A549 (cell line): ENCODE measurements at regions not wholly inside any gene's neighbourhood (a gene's known extent, or its start where the extent isn't known, plus 50 kb on each side); places are given as distances from the start of the nearest gene placed in this dataset.

Experiments used
- ATAC-seq, 2 experiments: fragments of 200-7000 bp in 1 of 2; fragments of >200 bp in 1 of 2; cut with Nextera tagmentation in 1 of 2; cut with Tn5 transposase in 1 of 2; 3 replicates each; pipeline versions ENCODE4 v1.8.0 to v1.9.1; 2018 to 2020; ENCODE audit warnings: mild to moderate bottlenecking in 1 of 2, moderate library complexity in 1 of 2
- CTCF ChIA-PET: fragments of 300-600 bp; sonication (Branson Sonifier 250); formaldehyde crosslinking; extraction: SDS; loops from one replicate; lab custom pipeline; 2021; ENCODE audit warnings: antibody characterized with exemption, inconsistent platforms; lab: Yijun Ruan, JAX
- POLR2A ChIA-PET: fragments of 350-600 bp; formaldehyde crosslinking; extraction: SDS; loops from one replicate; lab custom pipeline; 2021; ENCODE audit warnings: antibody characterized with exemption, inconsistent platforms; lab: Yijun Ruan, JAX
- DNase-seq, 2 experiments: peaks; one replicate each; pipeline versions ENCODE4 v3.0.0 to v3.0.0-alpha.2; 2011 to 2016; ENCODE audit warnings: low read depth in 1 of 2, low spot score in 1 of 2
- FAIRE-seq: peaks from 2 replicates; lab custom pipeline; 2011; peaks lifted over from hg19 to GRCh38; lab: Jason Lieb, UNC
- H3K27ac ChIP-seq, 2 experiments: fragments of >200 bp; sonication (Bioruptor Twin); formaldehyde crosslinking; 3 replicates each; pipeline ENCODE4 v1.5.1; 2016 to 2017
- H3K4me1 ChIP-seq: fragments of >200 bp; sonication (Bioruptor Twin); formaldehyde crosslinking; 3 replicates; pipeline ENCODE4 v1.6.1; 2016
- H3K4me2 ChIP-seq: fragments of >200 bp; sonication (Bioruptor Twin); formaldehyde crosslinking; 3 replicates; pipeline ENCODE4 v1.6.1; 2016
- H3K4me3 ChIP-seq: fragments of >200 bp; sonication (Bioruptor Twin); formaldehyde crosslinking; 3 replicates; pipeline ENCODE4 v1.5.1; 2016
- H3K9me3 ChIP-seq: fragments of >200 bp; sonication (Bioruptor Twin); formaldehyde crosslinking; 3 replicates; pipeline ENCODE4 v1.6.1; 2016
- CEBPB ChIP-seq, 2 experiments: fragments of >200 bp in 1 of 2; sonication (Bioruptor Twin) in 1 of 2; formaldehyde crosslinking in 1 of 2; IDR thresholded peaks; 2 replicates each; pipeline ENCODE4 v1.6.1; 2012 to 2016
- CHD2 ChIP-seq: fragments of 150-350 bp; IDR thresholded peaks from 2 replicates; pipeline ENCODE4 v1.6.1; 2014; ENCODE audit warnings: low read length; ENCODE audit not compliant: partially characterized antibody
- ELK1 ChIP-seq: fragments of 150-350 bp; IDR thresholded peaks from 2 replicates; pipeline ENCODE4 v1.6.1; 2014; ENCODE audit warnings: low read depth, mild to moderate bottlenecking, low read length
- ESRRA ChIP-seq: fragments of 150-350 bp; IDR thresholded peaks from 2 replicates; pipeline ENCODE4 v1.6.1; 2014; ENCODE audit warnings: mild to moderate bottlenecking, low read length, borderline replicate concordance
- FOXS1 ChIP-seq: fragments of 250-450 bp; sonication (Bioruptor Pico); IDR thresholded peaks from 2 replicates; pipeline ENCODE4 v1.5.0; 2020; ENCODE audit warnings: mild to moderate bottlenecking, moderate library complexity
- HES2 ChIP-seq: fragments of >200 bp; sonication (Bioruptor Twin); formaldehyde crosslinking; IDR thresholded peaks from 2 replicates; pipeline ENCODE4 v1.6.1; 2016
- HEYL ChIP-seq: fragments of 250-450 bp; sonication (Bioruptor Pico); IDR thresholded peaks from 2 replicates; pipeline ENCODE4 v1.8.0; 2021; ENCODE audit warnings: mild to moderate bottlenecking, moderate library complexity
- HMGXB4 ChIP-seq: fragments of 250-450 bp; sonication (Bioruptor Pico); IDR thresholded peaks from 2 replicates; pipeline ENCODE4 v1.5.0; 2021; ENCODE audit warnings: mild to moderate bottlenecking, moderate library complexity, borderline replicate concordance
- HOXA7 ChIP-seq: fragments of 250-450 bp; sonication (Bioruptor Pico); IDR thresholded peaks from 2 replicates; pipeline ENCODE4 v1.5.0; 2020; ENCODE audit warnings: mild to moderate bottlenecking, moderate library complexity
- HOXB5 ChIP-seq: fragments of 250-450 bp; sonication (Bioruptor Pico); IDR thresholded peaks from 2 replicates; pipeline ENCODE4 v1.5.0; 2020; ENCODE audit warnings: mild to moderate bottlenecking, moderate library complexity
- JUN ChIP-seq, 2 experiments: fragments of >200 bp; sonication (Bioruptor Twin); formaldehyde crosslinking; IDR thresholded peaks; 2 replicates in 1 of 2; 3 replicates in 1 of 2; pipeline ENCODE4 v1.6.1; 2016 to 2017
- MYC ChIP-seq: IDR thresholded peaks from 2 replicates; pipeline ENCODE4 v1.6.1; 2012; ENCODE audit warnings: mild to moderate bottlenecking, inconsistent platforms, low read length, improper control_type of control experiment, borderline replicate concordance
- NFE2L2 ChIP-seq: fragments of 150-350 bp; conservative IDR thresholded peaks from 2 replicates; pipeline ENCODE4 v1.6.1; 2014; ENCODE audit warnings: low read length
- NPAS2 ChIP-seq: fragments of 250-450 bp; sonication (Bioruptor Pico); IDR thresholded peaks from 2 replicates; pipeline ENCODE4 v1.8.0; 2022; ENCODE audit warnings: mild to moderate bottlenecking, moderate library complexity, borderline replicate concordance
- NR3C1 ChIP-seq: fragments of >200 bp; sonication (Bioruptor Twin); formaldehyde crosslinking; IDR thresholded peaks from 3 replicates; pipeline ENCODE4 v1.6.1; 2017
- PHF8 ChIP-seq: fragments of 200-600 bp; sonication (generic); IDR thresholded peaks from 2 replicates; pipeline ENCODE4 v1.6.1; 2016; ENCODE audit warnings: low read depth, mild to moderate bottlenecking, antibody characterized with exemption, moderate library complexity, borderline replicate concordance
- POLR2AphosphoS2 ChIP-seq: conservative IDR thresholded peaks from 2 replicates; pipeline ENCODE4 v1.6.1; 2012; ENCODE audit warnings: low read length, improper control_type of control experiment, inconsistent platforms
- RARB ChIP-seq: fragments of 250-450 bp; sonication (Bioruptor Pico); IDR thresholded peaks from 2 replicates; pipeline ENCODE4 v1.8.0; 2021; ENCODE audit warnings: mild to moderate bottlenecking, moderate library complexity
- RNF2 ChIP-seq: fragments of 200-600 bp; sonication (generic); IDR thresholded peaks from 2 replicates; pipeline ENCODE4 v1.6.1; 2016; ENCODE audit warnings: low read depth, mild to moderate bottlenecking, antibody characterized with exemption, moderate library complexity, borderline replicate concordance
- ZSCAN20 ChIP-seq: fragments of 250-450 bp; sonication (Bioruptor Pico); IDR thresholded peaks from 2 replicates; pipeline ENCODE4 v1.8.0; 2022; ENCODE audit warnings: mild to moderate bottlenecking, moderate library complexity
- WGBS: methylation state at CpG from one replicate; pipeline ENCODE4 v1.1.6; 2017; ENCODE audit errors: missing lambda C conversion rate; 5-methylcytosine and 5-hydroxymethylcytosine counted together
- TF ChIP-seq, protein P1 (sequence below): IDR thresholded peaks from 2 replicates; pipeline ENCODE4 v1.6.1; 2012

GRCh38 chr2:220892018-220892634 is 680.0 kb downstream of the EPHA4 start:
- POLR2A ChIA-PET = no interaction called here
- WGBS = 18% methylated on average over 5 of the region's 5 CpGs
- ATAC-seq (no peak), DNase-seq (no peak), FAIRE-seq (no peak)
- CTCF ChIA-PET = no interaction called here
- no peaks in the 10 kb centered on the region for H3K4me1 ChIP-seq
- 0 out of 3 replicates have a peak, but pooled peaks cover 3% of the 10 kb centered on the region for H3K9me3 ChIP-seq
- no peak overlapping the region for H3K4me3 ChIP-seq
- no peak overlapping the region for H3K4me2 ChIP-seq
- no peak for TF ChIP-seq ELK1
- no peak for TF ChIP-seq HOXA7 (CRISPR knock-in tag)
- no peak for TF ChIP-seq ESRRA
- no peak for TF ChIP-seq FOXS1 (CRISPR knock-in tag)
- TF ChIP-seq HEYL (CRISPR knock-in tag) = no peak
- TF ChIP-seq NR3C1 = no peak
- TF ChIP-seq RNF2 = no peak
- no peak for TF ChIP-seq NPAS2 (CRISPR knock-in tag)
- no peak for TF ChIP-seq HOXB5 (CRISPR knock-in tag)
- TF ChIP-seq RARB (CRISPR knock-in tag) = no peak
- no peak for TF ChIP-seq CHD2
- no peak overlapping the region for H3K27ac ChIP-seq

GRCh38 chr2:220893411-220893810 is 678.7 kb downstream of the EPHA4 start:
- no peak for DNase-seq
- H3K9me3 ChIP-seq = 0 out of 3 replicates have a peak, but pooled peaks cover 3% of the 10 kb centered on the region
- WGBS = 52% methylated on average over 2 of the region's 2 CpGs
- POLR2A ChIA-PET = no interaction called here
- TF ChIP-seq ZSCAN20 (CRISPR knock-in tag) (no peak), PHF8 (no peak), MYC (no peak)
- TF ChIP-seq, protein P1, sequence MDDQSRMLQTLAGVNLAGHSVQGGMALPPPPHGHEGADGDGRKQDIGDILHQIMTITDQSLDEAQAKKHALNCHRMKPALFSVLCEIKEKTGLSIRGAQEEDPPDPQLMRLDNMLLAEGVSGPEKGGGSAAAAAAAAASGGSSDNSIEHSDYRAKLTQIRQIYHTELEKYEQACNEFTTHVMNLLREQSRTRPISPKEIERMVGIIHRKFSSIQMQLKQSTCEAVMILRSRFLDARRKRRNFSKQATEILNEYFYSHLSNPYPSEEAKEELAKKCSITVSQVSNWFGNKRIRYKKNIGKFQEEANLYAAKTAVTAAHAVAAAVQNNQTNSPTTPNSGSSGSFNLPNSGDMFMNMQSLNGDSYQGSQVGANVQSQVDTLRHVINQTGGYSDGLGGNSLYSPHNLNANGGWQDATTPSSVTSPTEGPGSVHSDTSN = no peak
- TF ChIP-seq, all 56 proteins: peak for 0
- H3K4me1 ChIP-seq = no peaks in the 10 kb centered on the region
- no peak overlapping the region for H3K4me2 ChIP-seq
- CTCF ChIA-PET = no interaction called here
- no peak overlapping the region for H3K4me3 ChIP-seq
- FAIRE-seq = no peak
- no peak for ATAC-seq
- H3K27ac ChIP-seq = no peak overlapping the region

GRCh38 chr2:220894069-220894468 is 678.0 kb downstream of the EPHA4 start:
- no peak for ATAC-seq
- TF ChIP-seq ESRRA (no peak), ZSCAN20 (CRISPR knock-in tag) (no peak), JUN (IDR thresholded peaks at IDR 0.05) (no peak), NFE2L2 (no peak), HES2 (no peak), HMGXB4 (CRISPR knock-in tag) (no peak), CEBPB (IDR thresholded peaks at IDR 0.05) (no peak), POLR2AphosphoS2 (no peak)
- TF ChIP-seq, all 56 proteins: peak for 0
- Histone ChIP-seq H3K4me2 (no peak overlapping the region), H3K4me1 (no peaks in the 10 kb centered on the region), H3K9me3 (0 out of 3 replicates have a peak, but pooled peaks cover 3% of the 10 kb centered on the region), H3K27ac (no peak overlapping the region), H3K4me3 (no peak overlapping the region)
- POLR2A ChIA-PET = no interaction called here
- DNase-seq = no peak
- FAIRE-seq = no peak
- CTCF ChIA-PET = no interaction called here
- 33% methylated on average over 1 of the region's 1 CpG for WGBS
